HG02642 (cell line): ENCODE measurements at regions not wholly inside any gene's neighbourhood (a gene's known extent, or its start where the extent isn't known, plus 50 kb on each side); places are given as distances from the start of the nearest gene placed in this dataset.

ENCODE experiments used
- ATAC-seq: cut with Tn5 transposase; IDR thresholded peaks from one replicate; pipeline ENCODE4 v1.9.1; 2021; ENCODE audit warnings: mild to moderate bottlenecking; ENCODE audit not compliant: unreplicated experiment, poor library complexity

DNA sequence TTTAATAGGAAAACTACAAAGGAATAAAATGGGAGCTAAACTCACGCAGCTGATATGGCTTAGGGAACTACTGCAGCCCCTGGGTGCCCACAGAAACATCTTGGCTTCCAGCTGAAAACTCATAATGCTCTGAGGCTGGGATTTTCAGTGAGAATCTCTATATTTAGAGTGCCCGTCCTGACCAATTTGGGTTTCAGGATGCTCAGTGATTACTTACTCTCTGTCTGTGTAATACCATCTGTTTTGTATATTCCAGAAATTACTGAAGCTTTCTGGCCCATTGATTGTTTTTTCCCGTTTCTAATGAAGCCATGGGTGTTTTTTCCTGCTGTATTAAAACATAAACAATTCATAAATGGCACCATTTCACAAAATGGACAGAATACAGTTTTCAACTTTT lies 50.6 kb upstream of the ZNF385D start:
- ATAC-seq, result no peak

DNA sequence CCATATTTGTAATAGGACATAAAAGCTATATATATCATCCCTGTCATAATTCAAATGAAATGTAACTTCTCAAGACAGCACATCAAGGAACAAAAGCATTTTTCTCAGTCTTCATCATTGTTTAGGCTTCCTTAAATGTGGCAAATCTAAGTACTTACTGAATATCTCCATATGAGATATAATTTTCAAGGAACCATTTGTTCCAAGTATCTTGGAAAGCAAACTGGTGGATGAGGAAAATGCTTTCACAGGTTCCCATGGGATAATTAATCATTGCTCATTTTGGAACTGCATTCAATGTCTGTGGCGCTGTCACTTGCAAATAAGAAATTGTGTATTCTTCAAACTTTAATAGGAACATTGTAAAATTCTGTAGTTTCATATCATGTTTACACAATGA lies 52.6 kb upstream of the ZNF385D start:
- no peak for ATAC-seq

DNA sequence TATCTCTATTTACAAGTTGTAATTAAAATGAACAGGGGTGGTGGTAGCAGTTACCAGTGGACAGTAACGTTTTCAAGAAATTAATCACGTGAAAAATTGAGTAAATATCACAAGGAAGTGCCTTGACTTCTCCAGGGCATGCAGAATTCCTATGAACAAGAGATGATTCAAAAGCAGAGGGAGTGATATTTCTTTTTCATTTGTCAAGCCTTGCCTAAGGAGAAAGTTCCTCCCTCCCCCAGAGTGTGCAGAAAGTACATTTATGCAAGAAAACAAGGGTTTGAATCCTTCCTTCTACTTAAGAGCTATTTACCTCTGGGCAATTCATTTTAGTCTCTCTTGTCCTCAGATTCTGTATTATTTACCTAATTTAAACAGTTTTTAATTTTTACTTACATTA lies 53.3 kb upstream of the ZNF385D start:
- ATAC-seq, result no peak

DNA sequence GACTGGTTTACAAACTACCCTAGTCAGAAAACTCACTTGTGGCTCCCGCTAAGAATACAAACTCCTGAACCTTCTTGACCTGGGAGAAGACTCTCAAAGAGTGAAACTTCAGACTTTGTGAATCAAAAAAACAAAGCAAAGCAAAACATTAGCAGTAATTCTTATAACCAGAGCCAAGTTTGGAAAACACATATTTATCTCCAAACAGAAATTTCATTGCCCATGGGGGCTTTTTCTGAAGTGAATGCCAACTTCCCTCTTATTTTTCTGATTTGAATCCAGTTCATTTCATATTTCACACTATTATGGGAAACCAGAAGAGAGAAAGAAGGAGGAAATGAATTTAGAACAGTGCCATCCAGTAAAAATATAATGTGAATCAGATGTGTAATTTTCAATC lies 55.7 kb upstream of the ZNF385D start:
- ATAC-seq, result no peak

DNA sequence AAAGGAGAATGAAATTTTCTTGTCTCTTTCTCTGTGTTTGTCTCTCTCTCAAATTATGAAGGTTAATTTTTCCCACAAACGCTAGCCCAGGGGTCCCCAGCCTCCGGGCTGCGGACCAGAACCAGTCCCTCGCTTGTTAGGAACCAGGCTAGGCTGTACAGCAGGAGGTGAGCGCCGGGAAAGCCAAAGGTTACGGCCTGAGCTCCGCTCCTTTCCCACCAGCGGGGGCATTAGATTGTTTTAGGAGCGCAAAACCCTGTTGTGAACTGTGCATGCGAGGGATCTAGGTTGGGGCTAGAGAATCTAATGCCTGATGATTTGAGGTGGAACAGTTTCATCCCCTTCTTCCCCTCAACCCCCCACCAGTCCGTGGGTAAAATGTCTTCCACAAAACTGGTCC lies 74.7 kb upstream of the ZNF385D start:
- no peak for ATAC-seq

DNA sequence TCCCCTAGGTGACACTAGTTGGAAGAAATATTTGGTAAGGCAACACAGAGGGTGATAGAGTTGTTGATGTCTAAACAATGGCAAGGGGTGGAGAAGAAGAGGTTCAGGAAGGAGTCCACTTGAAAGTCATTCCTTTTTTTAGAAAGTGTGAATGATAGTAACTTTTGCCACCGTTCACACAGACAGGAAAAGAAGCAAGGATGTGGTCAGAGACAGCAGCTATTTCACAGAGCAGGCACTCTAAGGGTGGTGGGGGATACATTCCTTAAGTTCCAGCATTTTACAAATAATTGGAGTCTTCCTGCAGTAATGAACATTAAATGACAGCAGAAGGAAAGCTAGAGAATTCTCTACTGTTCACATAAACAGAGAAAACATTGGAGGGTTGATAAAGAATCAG lies 75.4 kb upstream of the ZNF385D start:
- ATAC-seq, result no peak

DNA sequence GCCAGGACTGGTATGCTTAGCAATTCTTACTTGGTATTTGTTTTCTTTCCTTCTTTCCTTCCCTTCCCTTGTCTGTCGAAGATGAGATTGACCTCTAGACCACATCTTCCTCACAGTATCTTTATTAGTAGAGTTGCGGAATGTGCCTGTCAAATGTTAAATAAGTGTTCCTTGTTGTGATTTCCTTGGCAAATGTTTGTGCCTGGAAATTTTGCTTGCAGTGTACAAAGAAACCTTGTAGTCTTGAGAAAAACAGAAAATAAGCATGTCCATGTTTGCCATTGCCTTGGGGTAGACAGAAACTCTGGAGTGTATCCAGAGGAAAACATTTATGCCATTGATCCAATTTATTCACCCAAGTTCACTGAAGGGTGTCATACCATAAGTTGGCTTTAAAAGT lies 79.5 kb upstream of the ZNF385D start:
- no peak for ATAC-seq

DNA sequence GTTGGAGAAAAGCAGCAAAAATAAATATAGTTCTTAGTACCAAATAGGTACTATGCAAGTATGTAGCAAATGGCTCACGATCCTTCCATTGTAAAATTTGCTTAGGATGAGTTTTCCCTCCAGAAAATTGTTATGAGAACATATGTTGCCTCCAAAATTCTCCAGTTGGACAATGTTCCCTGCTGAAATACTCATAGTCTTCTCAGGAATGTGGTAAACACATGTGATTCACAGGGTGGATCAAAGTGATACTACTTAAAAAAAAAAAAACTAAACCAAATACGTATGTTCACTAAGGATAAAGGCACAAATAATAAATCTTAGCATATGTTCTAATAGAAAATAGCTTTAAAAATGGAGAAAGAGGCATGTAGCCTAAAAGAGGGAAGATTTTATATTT lies 84.3 kb upstream of the ZNF385D start:
- ATAC-seq, result no peak

DNA sequence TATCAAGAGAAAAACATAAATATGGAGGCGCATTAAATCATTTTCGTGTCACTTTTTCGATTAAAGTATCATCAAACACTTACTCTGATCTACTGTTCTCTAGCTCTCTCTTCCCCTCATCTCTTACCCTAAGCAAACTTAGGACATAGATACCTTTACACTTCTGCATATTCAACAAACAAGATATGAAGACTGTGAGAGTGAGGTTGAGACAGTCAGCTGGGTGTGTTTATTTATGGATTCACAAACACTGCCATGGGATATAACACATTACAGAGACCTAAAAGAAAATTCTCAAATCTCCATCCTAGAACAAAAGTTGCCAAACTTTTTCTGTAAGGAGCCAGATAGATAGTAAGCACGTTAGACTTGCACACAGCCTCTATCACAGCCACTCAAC lies 85.2 kb upstream of the ZNF385D start:
- ATAC-seq, result no peak

DNA sequence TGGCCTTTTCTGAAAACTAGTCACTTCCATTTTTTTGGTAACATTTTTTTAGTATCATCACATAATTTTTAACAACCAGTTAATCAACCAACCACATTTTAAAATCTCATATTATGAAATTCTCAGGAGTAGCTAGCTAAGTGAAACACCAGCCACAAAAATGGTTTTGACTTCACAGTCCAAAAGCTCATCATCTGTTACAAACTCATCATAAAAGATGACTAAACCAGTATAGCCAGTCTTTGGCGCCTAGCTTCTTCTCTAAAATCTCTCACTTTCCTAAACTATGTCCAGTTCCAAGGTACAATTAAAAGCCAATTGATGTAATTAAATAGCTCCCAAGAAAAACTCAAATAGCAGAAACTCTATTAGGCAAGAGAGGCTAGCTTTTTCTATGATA lies 88.2 kb upstream of the ZNF385D start:
- no peak for ATAC-seq

DNA sequence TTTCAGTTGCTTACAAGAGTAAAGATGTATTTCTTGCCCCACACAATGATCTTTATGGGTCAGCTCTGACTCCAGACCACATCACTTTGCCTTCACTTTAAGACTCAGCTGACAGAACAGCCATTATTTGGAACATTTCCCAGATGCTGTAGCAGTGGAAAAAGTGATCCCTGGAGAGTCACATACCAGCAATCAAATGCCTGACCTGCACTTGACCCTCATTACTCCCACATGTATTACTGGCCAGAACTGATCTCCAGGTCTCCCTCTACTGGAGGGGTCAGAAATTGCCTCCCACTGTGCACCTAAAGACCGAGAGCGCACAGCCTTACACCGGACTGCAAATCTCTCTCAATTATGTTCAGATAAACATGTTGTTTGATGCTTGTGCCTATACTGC lies 88.6 kb upstream of the ZNF385D start:
- ATAC-seq, result no peak

DNA sequence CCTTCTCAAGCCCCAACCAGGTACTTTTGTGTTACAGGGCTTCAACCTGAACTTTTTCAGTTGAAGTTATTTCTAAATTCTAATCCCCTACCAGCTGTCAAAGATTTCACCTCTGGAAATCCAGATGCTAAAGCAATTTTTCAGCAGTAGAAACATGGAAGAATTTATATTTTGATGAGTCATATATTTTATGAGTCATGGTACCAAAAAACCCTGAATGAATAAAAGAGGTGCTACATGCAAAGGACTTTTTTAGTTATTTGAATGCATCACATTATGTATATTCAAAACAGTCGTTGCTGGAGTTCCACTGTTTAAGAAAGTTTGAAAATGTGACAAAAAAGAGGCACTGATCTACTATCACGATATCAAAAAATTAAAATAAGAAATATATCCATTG lies 96.0 kb upstream of the ZNF385D start:
- ATAC-seq, result no peak

DNA sequence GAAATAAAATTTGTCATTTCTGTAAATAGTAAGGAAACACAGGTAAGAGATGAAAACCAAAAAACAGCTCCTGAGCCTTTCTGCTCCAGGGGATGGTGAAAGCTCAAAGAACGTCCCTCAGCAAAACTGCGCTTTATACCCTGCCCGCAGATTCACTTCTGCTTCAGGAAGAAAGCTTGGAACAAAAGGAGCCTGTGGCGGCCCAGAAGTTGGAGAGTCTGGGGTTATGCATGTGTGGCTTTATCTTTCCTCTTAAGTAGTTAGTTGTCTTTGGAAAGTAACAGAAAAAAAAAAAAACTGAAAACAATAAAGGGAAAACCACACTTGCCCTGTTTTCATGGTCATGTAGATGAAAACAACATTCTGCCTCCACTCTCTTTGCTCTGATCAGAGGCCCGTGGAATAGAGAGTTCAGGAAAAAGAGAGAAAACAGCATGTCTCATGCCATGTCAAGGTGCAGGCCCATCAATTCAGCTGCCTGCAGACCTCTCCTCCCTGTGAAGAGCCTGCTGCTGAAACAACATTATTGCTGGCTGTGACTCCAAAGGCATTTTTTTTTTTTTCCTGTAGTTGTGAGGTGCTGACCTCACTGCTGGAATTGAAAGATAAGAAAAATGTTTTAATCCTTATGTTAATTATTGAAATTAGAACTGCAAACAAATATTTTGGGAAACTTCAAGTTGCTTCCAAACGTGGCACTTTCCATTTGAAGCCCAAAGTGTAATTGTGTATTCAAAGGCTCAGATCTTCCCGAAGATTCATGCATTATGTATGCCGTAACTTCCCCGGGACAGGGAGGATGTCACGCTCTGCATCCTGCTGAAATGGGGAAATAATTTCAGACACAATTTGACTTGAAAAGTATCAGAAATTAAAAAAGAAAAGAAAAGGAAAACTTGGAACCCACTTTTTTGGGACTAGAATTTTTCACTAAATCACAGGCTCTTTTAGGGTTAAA lies 108.4 kb upstream of the ZNF385D start:
- ATAC-seq, result no peak

DNA sequence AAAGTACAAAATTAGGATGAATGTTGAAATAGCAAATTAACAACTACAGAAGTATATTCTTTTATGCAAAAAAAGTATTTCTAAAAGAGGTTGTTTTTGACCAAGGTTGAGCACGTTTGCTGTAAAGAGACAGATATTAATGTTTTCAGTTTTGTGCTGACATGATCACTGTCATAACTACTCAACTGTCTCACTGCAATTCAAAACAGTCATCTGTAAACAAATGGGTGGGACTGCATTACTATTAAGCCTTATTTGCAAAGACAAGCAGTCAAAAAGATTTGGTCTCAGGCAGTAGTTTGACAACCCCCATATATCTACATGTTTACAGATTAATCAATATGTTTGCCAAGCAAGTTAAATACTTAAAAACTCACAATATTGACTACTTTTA lies 109.1 kb upstream of the ZNF385D start:
- no peak for ATAC-seq

DNA sequence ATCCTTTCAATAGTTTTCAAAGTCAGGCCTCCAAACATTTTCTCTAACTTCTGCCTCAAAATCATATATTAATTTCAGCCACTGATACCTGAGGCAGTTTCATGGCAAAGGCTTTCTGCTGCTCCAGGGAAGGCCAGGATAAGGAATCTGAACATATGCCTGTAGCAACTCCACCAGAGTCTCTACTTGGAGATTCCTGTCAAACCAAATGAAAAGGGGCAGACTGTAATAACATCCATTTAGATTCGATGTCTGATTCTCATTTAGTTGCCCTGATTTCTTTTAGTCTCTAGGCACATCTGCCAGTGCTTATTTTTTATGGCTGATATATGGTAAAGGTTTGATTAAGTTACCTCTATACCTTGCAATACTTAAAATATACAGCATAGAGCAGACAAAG lies 109.6 kb upstream of the ZNF385D start:
- no peak for ATAC-seq

DNA sequence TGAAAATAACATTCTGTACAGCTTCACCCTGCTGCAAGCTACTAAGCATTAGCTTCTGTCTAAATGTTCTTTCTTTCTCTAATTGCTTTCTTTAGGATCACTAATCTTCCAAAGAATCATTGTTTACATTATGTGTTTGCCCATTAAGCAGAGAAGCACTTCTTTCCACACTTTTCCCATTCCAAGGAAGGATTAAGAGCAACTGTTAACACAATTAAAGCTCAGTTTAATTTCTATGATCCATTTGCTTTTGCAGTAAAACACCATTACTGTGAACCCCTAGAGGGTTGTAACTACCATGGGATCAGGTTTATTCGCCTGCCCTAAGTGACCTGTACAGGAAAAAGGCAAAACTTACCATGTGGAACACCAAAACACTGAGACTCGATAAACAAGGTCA lies 125.8 kb upstream of the ZNF385D start:
- ATAC-seq, result no peak

DNA sequence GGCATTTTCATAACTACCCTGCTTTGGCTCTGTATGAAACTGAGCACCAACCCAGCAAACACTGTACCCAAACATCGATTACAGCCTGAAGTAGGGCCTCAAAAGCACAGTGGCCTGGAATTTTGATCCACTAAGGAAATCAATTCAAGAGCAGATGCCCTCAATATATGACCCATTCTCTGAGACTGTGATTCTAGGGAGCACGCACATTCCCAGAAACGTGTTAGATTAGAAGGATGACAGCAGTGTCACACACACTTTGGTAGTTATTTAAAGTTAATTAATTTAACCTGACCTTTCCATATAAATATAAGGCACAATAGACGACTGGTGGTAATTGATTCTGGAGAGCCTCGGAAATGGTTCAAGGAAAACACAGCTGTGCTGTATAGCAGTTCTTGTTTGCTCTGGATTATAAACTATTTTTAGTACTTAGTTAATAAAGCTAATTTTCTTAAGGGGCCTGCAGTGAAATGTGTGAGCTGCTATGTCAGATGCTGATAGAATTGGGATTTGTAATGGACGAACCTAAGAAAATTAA lies 126.3 kb upstream of the ZNF385D start:
- ATAC-seq, result no peak

DNA sequence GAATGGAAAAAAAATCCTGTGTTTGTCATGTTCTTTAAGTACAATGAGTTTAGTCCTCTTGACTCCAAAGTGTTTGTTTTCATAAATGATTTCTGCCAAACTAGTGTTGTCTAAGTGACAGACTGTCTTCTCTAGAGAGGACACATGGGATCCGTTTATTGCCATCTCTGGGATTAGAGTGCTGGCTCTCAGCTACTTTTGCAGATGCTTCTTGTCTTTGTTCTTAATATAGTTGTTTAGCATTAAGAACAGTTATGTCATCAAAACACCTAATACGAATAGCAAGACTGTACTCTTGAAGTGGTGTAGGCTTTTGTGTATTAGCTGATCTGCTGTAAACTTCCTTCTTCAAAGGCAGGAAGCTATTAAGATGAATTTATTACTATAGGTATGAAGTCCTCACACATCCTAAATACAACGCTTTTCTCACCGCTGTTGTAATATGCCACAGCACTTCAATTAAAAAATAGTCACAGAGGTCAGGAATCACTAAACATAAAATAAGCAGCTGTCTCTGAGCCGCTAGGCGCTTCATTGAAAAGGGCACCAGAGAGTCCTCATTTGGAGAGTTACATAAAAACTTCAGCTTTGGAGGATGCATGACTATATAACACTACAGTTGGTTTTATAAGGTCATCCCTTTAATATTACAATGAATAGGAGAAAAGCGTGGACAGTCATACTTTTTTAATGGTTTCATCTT lies 128.3 kb upstream of the ZNF385D start:
- no peak for ATAC-seq

DNA sequence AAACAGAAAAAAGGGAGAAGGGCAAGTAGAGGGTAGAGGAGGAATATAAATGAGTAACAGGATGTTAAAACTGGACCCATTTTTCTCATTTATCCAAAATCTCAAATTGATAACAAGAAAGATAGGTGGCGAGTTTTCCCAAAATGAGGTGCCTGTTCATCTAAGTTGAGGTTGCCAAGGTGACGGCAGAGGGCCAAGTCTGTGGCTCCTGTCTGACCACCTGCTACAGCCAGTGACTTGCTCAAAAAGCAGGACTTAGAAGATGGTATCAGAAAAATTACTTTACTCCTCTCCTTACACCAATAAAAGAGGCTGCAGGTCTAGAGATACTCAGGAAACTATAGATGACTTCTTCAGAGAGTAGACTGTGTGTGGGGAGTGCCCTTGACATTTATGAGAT lies 137.6 kb upstream of the ZNF385D start:
- ATAC-seq, result no peak

DNA sequence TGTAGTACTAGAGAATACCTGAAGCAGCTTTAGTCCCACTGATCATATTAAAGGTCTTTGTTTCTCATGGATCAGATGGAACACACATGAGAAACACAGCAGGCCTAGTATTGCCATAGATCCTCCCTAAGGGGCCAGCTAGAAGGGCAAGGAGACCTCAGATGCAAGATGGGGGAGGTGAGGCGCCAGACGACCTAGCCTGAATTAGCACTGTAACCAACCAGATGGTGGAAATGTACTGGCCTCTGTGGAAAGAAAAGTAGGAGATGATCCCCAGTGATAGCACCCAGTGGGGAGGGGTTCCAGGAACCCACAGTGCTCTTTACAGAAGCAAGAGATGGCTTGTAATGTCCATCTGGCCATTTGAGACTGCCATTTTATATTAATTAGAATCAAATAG lies 138.2 kb upstream of the ZNF385D start:
- no peak for ATAC-seq

DNA sequence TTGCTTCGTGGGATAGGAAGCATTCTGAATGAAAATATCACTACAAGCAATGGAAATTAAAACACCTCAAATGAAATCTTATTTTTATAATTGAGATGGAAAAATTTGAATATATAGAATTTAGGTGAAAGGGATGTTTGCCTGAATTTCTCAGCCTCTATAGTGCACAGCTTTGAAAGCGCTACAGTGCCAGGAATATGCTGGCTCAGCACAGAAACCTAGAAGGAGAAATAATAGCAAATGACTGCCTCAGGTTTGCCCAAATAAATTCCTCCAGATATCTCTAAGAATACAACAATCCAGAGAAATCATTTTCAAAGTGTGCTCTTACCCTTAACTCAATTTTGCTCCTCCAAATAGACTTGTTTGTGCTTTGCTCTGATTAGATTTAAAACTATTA lies 141.1 kb upstream of the ZNF385D start:
- no peak for ATAC-seq

DNA sequence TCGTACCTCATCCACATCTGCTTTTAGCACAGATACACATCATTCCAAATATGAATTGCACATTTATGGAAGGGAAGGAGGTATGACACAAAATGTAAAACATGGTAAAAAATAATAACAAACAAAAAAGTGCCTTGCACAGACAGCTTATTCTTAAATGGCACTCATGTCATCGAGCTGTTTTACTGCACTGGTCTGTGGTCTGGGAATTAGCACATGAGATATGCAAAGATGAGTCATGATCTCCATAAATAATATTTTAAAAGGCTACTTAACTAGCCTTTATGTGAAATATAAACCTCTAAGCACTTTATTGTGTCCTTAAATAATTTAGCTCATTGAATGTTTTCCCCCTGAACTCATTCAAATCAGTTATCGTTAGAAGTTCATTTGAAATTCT lies 142.2 kb upstream of the ZNF385D start:
- no peak for ATAC-seq
